ENCODE measurements at regions not wholly inside any gene's neighbourhood (a gene's known extent, or its start where the extent isn't known, plus 50 kb on each side); places are given as distances from the start of the nearest gene placed in this dataset.
"Not testable (repeated sequence)": the region's sequence is repeated elsewhere in the genome, so short reads cannot be mapped to it uniquely, and the experiment has no call there.

- DNase-seq = no peak
Measured at GRCh38 chr13:37995092-37995491, 125.5 kb upstream of the TRPC4 start.

GRCh38 chr13:37986811-37987210 is 117.2 kb upstream of the TRPC4 start:
- no peak for DNase-seq

- no peak for DNase-seq
Measured at GRCh38 chr13:37985281-37985680, 115.7 kb upstream of the TRPC4 start.

- DNase-seq = no peak
Measured at GRCh38 chr13:37984357-37984756, 114.8 kb upstream of the TRPC4 start.

- no peak for DNase-seq
Measured at GRCh38 chr13:37981932-37982331, 112.4 kb upstream of the TRPC4 start.

- DNase-seq = no peak
Measured at GRCh38 chr13:37978680-37979079, 109.1 kb upstream of the TRPC4 start.

- no peak for DNase-seq
Measured at GRCh38 chr13:37968555-37968954, 99.0 kb upstream of the TRPC4 start.

GRCh38 chr13:37966266-37966665 is 96.7 kb upstream of the TRPC4 start:
- DNase-seq = no peak

GRCh38 chr13:37960427-37960826 is 90.9 kb upstream of the TRPC4 start:
- no peak for DNase-seq

- no peak for DNase-seq
Measured at GRCh38 chr13:37959284-37959683, 89.7 kb upstream of the TRPC4 start.

GRCh38 chr13:37956536-37956935 is 87.0 kb upstream of the TRPC4 start:
- no peak for DNase-seq

GRCh38 chr13:37954597-37954996 is 85.0 kb upstream of the TRPC4 start:
- not testable (repeated sequence) for DNase-seq

GRCh38 chr13:37954191-37954590 is 84.6 kb upstream of the TRPC4 start:
- no peak for DNase-seq

- no peak for DNase-seq
Measured at GRCh38 chr13:37953696-37954095, 84.1 kb upstream of the TRPC4 start.

- no peak for DNase-seq
Measured at GRCh38 chr13:37950016-37950415, 80.4 kb upstream of the TRPC4 start.

GRCh38 chr13:37947419-37948140 is 78.0 kb upstream of the TRPC4 start:
- DNase-seq = no peak

GRCh38 chr13:37945651-37946575 is 76.3 kb upstream of the TRPC4 start:
- DNase-seq = no peak

GRCh38 chr13:37944869-37945442 is 75.4 kb upstream of the TRPC4 start:
- DNase-seq = no peak

- DNase-seq = no peak
Measured at GRCh38 chr13:37944081-37944868, 74.7 kb upstream of the TRPC4 start.

GRCh38 chr13:37942929-37943328 is 73.4 kb upstream of the TRPC4 start:
- DNase-seq = no peak

- DNase-seq = no peak
Measured at GRCh38 chr13:37934339-37935191, 65.0 kb upstream of the TRPC4 start.
